ENCODE measurements at regions not wholly inside any gene's neighbourhood (a gene's known extent, or its start where the extent isn't known, plus 50 kb on each side); places are given as distances from the start of the nearest gene placed in this dataset.

DNA sequence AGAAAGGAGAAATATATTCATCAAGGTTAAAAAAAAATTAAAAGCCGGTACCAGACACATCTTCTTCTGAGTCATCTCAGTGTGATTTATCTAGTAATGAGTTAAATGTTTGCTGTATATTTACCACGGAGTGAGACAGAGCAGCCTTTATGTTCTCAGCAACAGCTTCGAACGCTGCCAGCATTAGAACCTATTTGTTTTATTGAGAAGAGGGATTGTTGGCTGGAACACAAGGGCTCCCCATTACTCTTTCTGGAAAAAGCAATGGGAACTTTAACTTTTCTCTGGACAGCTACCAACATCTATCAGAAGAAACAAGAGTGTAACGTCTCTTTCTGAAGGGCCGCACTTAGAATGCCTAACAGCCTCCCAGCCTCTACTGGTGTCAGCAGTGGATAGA is 105.3 kb upstream of the TAB2 start:
- TF ChIP-seq, protein P1, sequence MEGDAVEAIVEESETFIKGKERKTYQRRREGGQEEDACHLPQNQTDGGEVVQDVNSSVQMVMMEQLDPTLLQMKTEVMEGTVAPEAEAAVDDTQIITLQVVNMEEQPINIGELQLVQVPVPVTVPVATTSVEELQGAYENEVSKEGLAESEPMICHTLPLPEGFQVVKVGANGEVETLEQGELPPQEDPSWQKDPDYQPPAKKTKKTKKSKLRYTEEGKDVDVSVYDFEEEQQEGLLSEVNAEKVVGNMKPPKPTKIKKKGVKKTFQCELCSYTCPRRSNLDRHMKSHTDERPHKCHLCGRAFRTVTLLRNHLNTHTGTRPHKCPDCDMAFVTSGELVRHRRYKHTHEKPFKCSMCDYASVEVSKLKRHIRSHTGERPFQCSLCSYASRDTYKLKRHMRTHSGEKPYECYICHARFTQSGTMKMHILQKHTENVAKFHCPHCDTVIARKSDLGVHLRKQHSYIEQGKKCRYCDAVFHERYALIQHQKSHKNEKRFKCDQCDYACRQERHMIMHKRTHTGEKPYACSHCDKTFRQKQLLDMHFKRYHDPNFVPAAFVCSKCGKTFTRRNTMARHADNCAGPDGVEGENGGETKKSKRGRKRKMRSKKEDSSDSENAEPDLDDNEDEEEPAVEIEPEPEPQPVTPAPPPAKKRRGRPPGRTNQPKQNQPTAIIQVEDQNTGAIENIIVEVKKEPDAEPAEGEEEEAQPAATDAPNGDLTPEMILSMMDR (IDR thresholded peaks at IDR 0.05; ENCODE audit: low read depth, low read length): no peak
- no peak for TF ChIP-seq EZH2phosphoT487 (IDR thresholded peaks at IDR 0.05; ENCODE audit: low read depth)
